A549 (cell line): ENCODE measurements at regions not wholly inside any gene's neighbourhood (a gene's known extent, or its start where the extent isn't known, plus 50 kb on each side); places are given as distances from the start of the nearest gene placed in this dataset.

Experiments used
- ATAC-seq, 2 experiments: fragments of 200-7000 bp in 1 of 2; fragments of >200 bp in 1 of 2; cut with Nextera tagmentation in 1 of 2; cut with Tn5 transposase in 1 of 2; 3 replicates each; pipeline versions ENCODE4 v1.8.0 to v1.9.1; 2018 to 2020; ENCODE audit warnings: mild to moderate bottlenecking in 1 of 2, moderate library complexity in 1 of 2
- CTCF ChIA-PET: fragments of 300-600 bp; sonication (Branson Sonifier 250); formaldehyde crosslinking; extraction: SDS; loops from one replicate; lab custom pipeline; 2021; ENCODE audit warnings: antibody characterized with exemption, inconsistent platforms; lab: Yijun Ruan, JAX
- POLR2A ChIA-PET: fragments of 350-600 bp; formaldehyde crosslinking; extraction: SDS; loops from one replicate; lab custom pipeline; 2021; ENCODE audit warnings: antibody characterized with exemption, inconsistent platforms; lab: Yijun Ruan, JAX
- DNase-seq, 2 experiments: peaks; one replicate each; pipeline versions ENCODE4 v3.0.0 to v3.0.0-alpha.2; 2011 to 2016; ENCODE audit warnings: low read depth in 1 of 2, low spot score in 1 of 2
- FAIRE-seq: peaks from 2 replicates; lab custom pipeline; 2011; peaks lifted over from hg19 to GRCh38; lab: Jason Lieb, UNC
- H3K27ac ChIP-seq, 2 experiments: fragments of >200 bp; sonication (Bioruptor Twin); formaldehyde crosslinking; 3 replicates each; pipeline ENCODE4 v1.5.1; 2016 to 2017
- H3K4me1 ChIP-seq: fragments of >200 bp; sonication (Bioruptor Twin); formaldehyde crosslinking; 3 replicates; pipeline ENCODE4 v1.6.1; 2016
- H3K4me2 ChIP-seq: fragments of >200 bp; sonication (Bioruptor Twin); formaldehyde crosslinking; 3 replicates; pipeline ENCODE4 v1.6.1; 2016
- H3K4me3 ChIP-seq: fragments of >200 bp; sonication (Bioruptor Twin); formaldehyde crosslinking; 3 replicates; pipeline ENCODE4 v1.5.1; 2016
- H3K9me3 ChIP-seq: fragments of >200 bp; sonication (Bioruptor Twin); formaldehyde crosslinking; 3 replicates; pipeline ENCODE4 v1.6.1; 2016
- BCL3 ChIP-seq: fragments of >200 bp; sonication (Bioruptor Twin); formaldehyde crosslinking; IDR thresholded peaks from 3 replicates; pipeline ENCODE4 v1.6.1; 2016
- BHLHE40 ChIP-seq: IDR thresholded peaks from 2 replicates; pipeline ENCODE4 v1.6.1; 2012; ENCODE audit warnings: low read depth, low read length, inconsistent platforms
- CEBPB ChIP-seq, 2 experiments: fragments of >200 bp in 1 of 2; sonication (Bioruptor Twin) in 1 of 2; formaldehyde crosslinking in 1 of 2; IDR thresholded peaks; 2 replicates each; pipeline ENCODE4 v1.6.1; 2012 to 2016
- CHD2 ChIP-seq: fragments of 150-350 bp; IDR thresholded peaks from 2 replicates; pipeline ENCODE4 v1.6.1; 2014; ENCODE audit warnings: low read length; ENCODE audit not compliant: partially characterized antibody
- EHF ChIP-seq: fragments of 250-450 bp; sonication (Bioruptor Pico); IDR thresholded peaks from 2 replicates; pipeline ENCODE4 v1.5.0; 2020; ENCODE audit warnings: mild to moderate bottlenecking
- EHMT2 ChIP-seq: fragments of 200-600 bp; sonication (generic); IDR thresholded peaks from 2 replicates; pipeline ENCODE4 v1.6.1; 2016; ENCODE audit warnings: antibody characterized with exemption, low read depth, mild to moderate bottlenecking, moderate library complexity
- ELK1 ChIP-seq: fragments of 150-350 bp; IDR thresholded peaks from 2 replicates; pipeline ENCODE4 v1.6.1; 2014; ENCODE audit warnings: low read depth, mild to moderate bottlenecking, low read length
- FOSB ChIP-seq: fragments of 250-450 bp; sonication (Bioruptor Pico); IDR thresholded peaks from 2 replicates; pipeline ENCODE4 v1.5.0; 2020; ENCODE audit warnings: mild to moderate bottlenecking, moderate library complexity
- FOSL2 ChIP-seq, 2 experiments: fragments of 450-650 bp in 1 of 2; fragments of >200 bp in 1 of 2; sonication (Bioruptor Twin) in 1 of 2; formaldehyde crosslinking; IDR thresholded peaks; 2 replicates each; pipeline versions ENCODE4 v1.5.0 to v1.6.1; 2016 to 2020; ENCODE audit warnings: mild to moderate bottlenecking in 1 of 2, moderate library complexity in 1 of 2
- FOXS1 ChIP-seq: fragments of 250-450 bp; sonication (Bioruptor Pico); IDR thresholded peaks from 2 replicates; pipeline ENCODE4 v1.5.0; 2020; ENCODE audit warnings: mild to moderate bottlenecking, moderate library complexity
- HES2 ChIP-seq: fragments of >200 bp; sonication (Bioruptor Twin); formaldehyde crosslinking; IDR thresholded peaks from 2 replicates; pipeline ENCODE4 v1.6.1; 2016
- HEYL ChIP-seq: fragments of 250-450 bp; sonication (Bioruptor Pico); IDR thresholded peaks from 2 replicates; pipeline ENCODE4 v1.8.0; 2021; ENCODE audit warnings: mild to moderate bottlenecking, moderate library complexity
- HOXA7 ChIP-seq: fragments of 250-450 bp; sonication (Bioruptor Pico); IDR thresholded peaks from 2 replicates; pipeline ENCODE4 v1.5.0; 2020; ENCODE audit warnings: mild to moderate bottlenecking, moderate library complexity
- JUN ChIP-seq, 2 experiments: fragments of >200 bp; sonication (Bioruptor Twin); formaldehyde crosslinking; IDR thresholded peaks; 2 replicates in 1 of 2; 3 replicates in 1 of 2; pipeline ENCODE4 v1.6.1; 2016 to 2017
- KDM1A ChIP-seq: fragments of 200-600 bp; sonication (generic); IDR thresholded peaks from 2 replicates; pipeline ENCODE4 v1.6.1; 2016; ENCODE audit warnings: low read depth, mild to moderate bottlenecking
- KDM5A ChIP-seq: fragments of 200-600 bp; sonication (generic); IDR thresholded peaks from 2 replicates; pipeline ENCODE4 v1.6.1; 2016; ENCODE audit warnings: antibody characterized with exemption, mild to moderate bottlenecking
- MAFK ChIP-seq: fragments of 450-650 bp; IDR thresholded peaks from 2 replicates; pipeline ENCODE4 v1.6.1; 2014; ENCODE audit not compliant: partially characterized antibody
- MAZ ChIP-seq: fragments of 150-350 bp; IDR thresholded peaks from 2 replicates; pipeline ENCODE4 v1.6.1; 2014; ENCODE audit warnings: antibody characterized with exemption, low read depth, low read length, borderline replicate concordance
- NR3C1 ChIP-seq: fragments of >200 bp; sonication (Bioruptor Twin); formaldehyde crosslinking; IDR thresholded peaks from 3 replicates; pipeline ENCODE4 v1.6.1; 2017
- POLR2A ChIP-seq: IDR thresholded peaks from 2 replicates; pipeline ENCODE4 v1.6.1; 2012; ENCODE audit warnings: mild to moderate bottlenecking, low read length
- POLR2AphosphoS2 ChIP-seq: conservative IDR thresholded peaks from 2 replicates; pipeline ENCODE4 v1.6.1; 2012; ENCODE audit warnings: low read length, improper control_type of control experiment, inconsistent platforms
- RARB ChIP-seq: fragments of 250-450 bp; sonication (Bioruptor Pico); IDR thresholded peaks from 2 replicates; pipeline ENCODE4 v1.8.0; 2021; ENCODE audit warnings: mild to moderate bottlenecking, moderate library complexity
- RCOR1 ChIP-seq: fragments of 150-350 bp; IDR thresholded peaks from 2 replicates; pipeline ENCODE4 v1.6.1; 2014; ENCODE audit warnings: antibody characterized with exemption, low read length, low read depth
- REST ChIP-seq: fragments of 200-600 bp; sonication (generic); IDR thresholded peaks from 2 replicates; pipeline ENCODE4 v1.6.1; 2016; ENCODE audit warnings: antibody characterized with exemption, mild to moderate bottlenecking, moderate library complexity
- RFX5 ChIP-seq: fragments of 450-650 bp; IDR thresholded peaks from 2 replicates; pipeline ENCODE4 v1.7.1; 2014; ENCODE audit warnings: antibody characterized with exemption, mild to moderate bottlenecking, moderate library complexity
- ZC3H11A ChIP-seq: fragments of 450-650 bp; IDR thresholded peaks from 2 replicates; pipeline ENCODE4 v1.6.1; 2014; ENCODE audit warnings: antibody characterized with exemption, mild to moderate bottlenecking
- ZFP36 ChIP-seq: fragments of 450-650 bp; IDR thresholded peaks from 2 replicates; pipeline ENCODE4 v1.6.1; 2014; ENCODE audit warnings: borderline replicate concordance; ENCODE audit not compliant: partially characterized antibody
- ZSCAN20 ChIP-seq: fragments of 250-450 bp; sonication (Bioruptor Pico); IDR thresholded peaks from 2 replicates; pipeline ENCODE4 v1.8.0; 2022; ENCODE audit warnings: mild to moderate bottlenecking, moderate library complexity
- WGBS: methylation state at CpG from one replicate; pipeline ENCODE4 v1.1.6; 2017; ENCODE audit errors: missing lambda C conversion rate; 5-methylcytosine and 5-hydroxymethylcytosine counted together
- TF ChIP-seq, protein P1 (sequence below): fragments of 450-650 bp; IDR thresholded peaks from 2 replicates; pipeline ENCODE4 v1.6.1; 2014; ENCODE audit warnings: antibody characterized with exemption

GRCh38 chr7:46463170-46463569, 542.1 kb upstream of the IGFBP3 start:
- Histone ChIP-seq H3K9me3 (peaks cover 7% of the 10 kb centered on the region), H3K4me3 (no peak overlapping the region), H3K27ac (no peak overlapping the region), H3K4me1 (no peaks in the 10 kb centered on the region), H3K4me2 (no peak overlapping the region)
- no peak for FAIRE-seq
- TF ChIP-seq JUN (IDR thresholded peaks at IDR 0.05), result no peak
- no peak for TF ChIP-seq HOXA7
- TF ChIP-seq ELK1, result no peak
- TF ChIP-seq FOSL2 (IDR thresholded peaks at IDR 0.05), result no peak
- no peak for TF ChIP-seq FOSL2 (CRISPR knock-in tag; IDR thresholded peaks at IDR 0.05)
- TF ChIP-seq RCOR1, result no peak
- no peak for TF ChIP-seq EHMT2
- POLR2A ChIA-PET, result no interaction called here
- ATAC-seq, result no peak
- no peak for DNase-seq
- CTCF ChIA-PET, result interaction anchor here (1.1 kb wide), 2 partner anchors 18 to 546 kb away, joined by 3 read pairs; no protein-coding TSS in a partner anchor

DNA sequence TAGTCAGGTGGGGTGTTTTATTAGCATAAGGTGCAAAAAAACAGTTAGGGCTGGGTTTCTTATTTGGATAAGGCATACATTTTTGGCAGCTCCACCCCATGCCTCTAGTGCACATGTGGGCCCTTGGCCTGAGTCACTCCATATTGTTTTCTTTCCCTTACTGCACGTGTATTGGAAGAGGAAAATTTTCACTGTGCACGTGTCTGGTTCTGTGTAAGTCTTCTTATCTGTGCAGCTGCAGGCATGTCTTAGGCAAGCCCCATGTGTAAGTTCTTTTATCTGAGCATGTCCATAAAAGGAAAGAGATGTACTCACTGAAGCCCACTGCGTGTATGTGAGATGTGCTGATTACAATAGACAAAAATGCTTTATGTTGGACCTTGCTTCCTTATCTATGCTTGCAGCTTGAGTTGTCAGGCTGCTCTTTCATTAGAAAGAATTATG, 540.3 kb upstream of the IGFBP3 start:
- Histone ChIP-seq H3K9me3 (no peaks in the 10 kb centered on the region), H3K4me1 (no peaks in the 10 kb centered on the region), H3K4me2 (no peak overlapping the region), H3K27ac (no peak overlapping the region), H3K4me3 (no peak overlapping the region)
- POLR2A ChIA-PET, result no interaction called here
- 58% methylated on average over 3 of the region's 3 CpGs for WGBS
- CTCF ChIA-PET, result no interaction called here
- FAIRE-seq (no peak), ATAC-seq (no peak), DNase-seq (no peak)
- no peak for TF ChIP-seq MAFK
- no peak for TF ChIP-seq POLR2AphosphoS2
- no peak for TF ChIP-seq HOXA7
- no peak for TF ChIP-seq MAZ
- no peak for TF ChIP-seq EHMT2
- TF ChIP-seq CEBPB (IDR thresholded peaks at IDR 0.05), result no peak
- no peak for TF ChIP-seq FOSL2 (IDR thresholded peaks at IDR 0.05)
- no peak for TF ChIP-seq FOSL2 (CRISPR knock-in tag; IDR thresholded peaks at IDR 0.05)
- TF ChIP-seq HEYL, result no peak

GRCh38 chr7:46459942-46460341, 538.9 kb upstream of the IGFBP3 start:
- DNase-seq (no peak), FAIRE-seq (no peak), ATAC-seq (no peak)
- Histone ChIP-seq H3K9me3 (no peaks in the 10 kb centered on the region), H3K4me2 (no peak overlapping the region), H3K4me3 (no peak overlapping the region)
- CTCF ChIA-PET, result no interaction called here
- 58% methylated on average over 1 of the region's 1 CpG for WGBS
- TF ChIP-seq, protein P1, sequence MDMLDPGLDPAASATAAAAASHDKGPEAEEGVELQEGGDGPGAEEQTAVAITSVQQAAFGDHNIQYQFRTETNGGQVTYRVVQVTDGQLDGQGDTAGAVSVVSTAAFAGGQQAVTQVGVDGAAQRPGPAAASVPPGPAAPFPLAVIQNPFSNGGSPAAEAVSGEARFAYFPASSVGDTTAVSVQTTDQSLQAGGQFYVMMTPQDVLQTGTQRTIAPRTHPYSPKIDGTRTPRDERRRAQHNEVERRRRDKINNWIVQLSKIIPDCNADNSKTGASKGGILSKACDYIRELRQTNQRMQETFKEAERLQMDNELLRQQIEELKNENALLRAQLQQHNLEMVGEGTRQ, result no peak
- TF ChIP-seq ZSCAN20 (CRISPR knock-in tag) (no peak), KDM1A (no peak), BHLHE40 (no peak), POLR2A (no peak), ZC3H11A (no peak), POLR2AphosphoS2 (no peak), MAFK (no peak), EHF (CRISPR knock-in tag) (no peak), RFX5 (no peak), BCL3 (no peak), REST (no peak), RARB (CRISPR knock-in tag) (no peak), KDM5A (no peak), HES2 (no peak), ZFP36 (no peak), FOSB (no peak), FOXS1 (CRISPR knock-in tag) (no peak), CHD2 (no peak), NR3C1 (no peak)
- TF ChIP-seq, all 56 proteins: peak for 0
- Histone ChIP-seq H3K4me1 (no peaks in the 10 kb centered on the region), H3K27ac (no peak overlapping the region)
- POLR2A ChIA-PET, result no interaction called here
